Inflammatory macrophage (primary cell): ENCODE measurements at regions not wholly inside any gene's neighbourhood (a gene's known extent, or its start where the extent isn't known, plus 50 kb on each side); places are given as distances from the start of the nearest gene placed in this dataset.

ENCODE experiments used
- DNase-seq, 2 donors: peaks; one replicate each; pipeline ENCODE4 v3.0.0-alpha.2; 2020 to 2022

GRCh38 chr10:128687927-128688549 is 561.8 kb upstream of the MKI67 start:
- no peak for DNase-seq

- DNase-seq, result no peak
Observed at GRCh38 chr10:128689667-128690066, 563.4 kb upstream of the MKI67 start.

GRCh38 chr10:128693493-128694131 is 567.4 kb upstream of the MKI67 start:
- no peak for DNase-seq

- no peak for DNase-seq
Observed at GRCh38 chr10:128694168-128694850, 568.1 kb upstream of the MKI67 start.

GRCh38 chr10:128694851-128695725 is 568.9 kb upstream of the MKI67 start:
- no peak for DNase-seq

GRCh38 chr10:128695931-128696330 is 569.7 kb upstream of the MKI67 start:
- no peak for DNase-seq

GRCh38 chr10:128697437-128697836 is 571.2 kb upstream of the MKI67 start:
- no peak for DNase-seq

GRCh38 chr10:128701381-128701780 is 575.2 kb upstream of the MKI67 start:
- DNase-seq, result no peak

- DNase-seq, result no peak
Observed at GRCh38 chr10:128701837-128702236, 575.6 kb upstream of the MKI67 start.

- DNase-seq, result no peak
Observed at GRCh38 chr10:128704716-128705115, 578.5 kb upstream of the MKI67 start.

- DNase-seq, result no peak
Observed at GRCh38 chr10:128708182-128708581, 582.0 kb upstream of the MKI67 start.

- no peak for DNase-seq
Observed at GRCh38 chr10:128709686-128710085, 583.5 kb upstream of the MKI67 start.

GRCh38 chr10:128710098-128710797 is 584.0 kb upstream of the MKI67 start:
- no peak for DNase-seq

GRCh38 chr10:128710798-128711183 is 584.6 kb upstream of the MKI67 start:
- no peak for DNase-seq

- no peak for DNase-seq
Observed at GRCh38 chr10:128711806-128712205, 585.6 kb upstream of the MKI67 start.

GRCh38 chr10:128712661-128713400 is 586.6 kb upstream of the MKI67 start:
- no peak for DNase-seq

GRCh38 chr10:128713471-128713870 is 587.2 kb upstream of the MKI67 start:
- no peak for DNase-seq

GRCh38 chr10:128713874-128714570 is 587.8 kb upstream of the MKI67 start:
- DNase-seq, result no peak

- no peak for DNase-seq
Observed at GRCh38 chr10:128714644-128715415, 588.6 kb upstream of the MKI67 start.

- no peak for DNase-seq
Observed at GRCh38 chr10:128716181-128716580, 590.0 kb upstream of the MKI67 start.
